ENCODE measurements at regions not wholly inside any gene's neighbourhood (a gene's known extent, or its start where the extent isn't known, plus 50 kb on each side); places are given as distances from the start of the nearest gene placed in this dataset.
"Not testable (repeated sequence)": the region's sequence is repeated elsewhere in the genome, so short reads cannot be mapped to it uniquely, and the experiment has no call there.

DNA sequence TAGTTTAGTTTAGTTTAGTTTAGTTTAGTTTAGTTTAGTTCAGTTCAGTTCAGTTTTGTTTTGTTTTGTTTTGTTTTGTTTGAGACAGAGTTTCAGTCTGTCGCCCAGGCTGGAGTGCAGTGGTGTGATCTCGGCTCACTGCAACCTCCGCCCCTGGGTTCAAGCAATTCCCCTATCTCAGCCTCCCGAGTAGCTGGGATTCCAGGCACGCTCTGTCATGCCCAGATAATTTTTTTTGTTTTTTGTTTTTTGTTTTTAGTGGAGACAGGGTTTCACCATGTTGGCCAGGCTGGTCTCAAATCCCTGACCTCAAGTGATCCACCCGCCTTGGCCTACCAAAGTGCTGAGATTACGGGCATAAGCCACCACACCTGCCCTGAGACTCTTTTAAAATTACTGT, 120.0 kb downstream of the LHX2 start:
- TF ChIP-seq, protein P1, sequence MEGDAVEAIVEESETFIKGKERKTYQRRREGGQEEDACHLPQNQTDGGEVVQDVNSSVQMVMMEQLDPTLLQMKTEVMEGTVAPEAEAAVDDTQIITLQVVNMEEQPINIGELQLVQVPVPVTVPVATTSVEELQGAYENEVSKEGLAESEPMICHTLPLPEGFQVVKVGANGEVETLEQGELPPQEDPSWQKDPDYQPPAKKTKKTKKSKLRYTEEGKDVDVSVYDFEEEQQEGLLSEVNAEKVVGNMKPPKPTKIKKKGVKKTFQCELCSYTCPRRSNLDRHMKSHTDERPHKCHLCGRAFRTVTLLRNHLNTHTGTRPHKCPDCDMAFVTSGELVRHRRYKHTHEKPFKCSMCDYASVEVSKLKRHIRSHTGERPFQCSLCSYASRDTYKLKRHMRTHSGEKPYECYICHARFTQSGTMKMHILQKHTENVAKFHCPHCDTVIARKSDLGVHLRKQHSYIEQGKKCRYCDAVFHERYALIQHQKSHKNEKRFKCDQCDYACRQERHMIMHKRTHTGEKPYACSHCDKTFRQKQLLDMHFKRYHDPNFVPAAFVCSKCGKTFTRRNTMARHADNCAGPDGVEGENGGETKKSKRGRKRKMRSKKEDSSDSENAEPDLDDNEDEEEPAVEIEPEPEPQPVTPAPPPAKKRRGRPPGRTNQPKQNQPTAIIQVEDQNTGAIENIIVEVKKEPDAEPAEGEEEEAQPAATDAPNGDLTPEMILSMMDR (IDR thresholded peaks at IDR 0.05), result not testable (repeated sequence)
- TF ChIP-seq POLR2A (IDR thresholded peaks at IDR 0.05), result not testable (repeated sequence)
